ENCODE measurements at regions not wholly inside any gene's neighbourhood (a gene's known extent, or its start where the extent isn't known, plus 50 kb on each side); places are given as distances from the start of the nearest gene placed in this dataset.

GRCh38 chr15:39180483-39180933, 400.4 kb upstream of the THBS1 start:
- FAIRE-seq: no peak
- no peak for TF ChIP-seq POU2F2 (IDR thresholded peaks at IDR 0.05; ENCODE audit: low read depth, low read length)
- no peak for TF ChIP-seq SPI1 (IDR thresholded peaks at IDR 0.05; ENCODE audit: low read depth, low read length)
- no peak for TF ChIP-seq POLR2A (IDR thresholded peaks at IDR 0.05; ENCODE audit: low read depth, low read length)
- TF ChIP-seq TAF1 (IDR thresholded peaks at IDR 0.05; ENCODE audit: low read depth, low read length): no peak
- TF ChIP-seq POLR2AphosphoS5 (IDR thresholded peaks at IDR 0.05; ENCODE audit: low read depth, low read length): no peak
- TF ChIP-seq PAX5 (IDR thresholded peaks at IDR 0.05; ENCODE audit: insufficient read depth, low read length, severe bottlenecking): no peak

DNA sequence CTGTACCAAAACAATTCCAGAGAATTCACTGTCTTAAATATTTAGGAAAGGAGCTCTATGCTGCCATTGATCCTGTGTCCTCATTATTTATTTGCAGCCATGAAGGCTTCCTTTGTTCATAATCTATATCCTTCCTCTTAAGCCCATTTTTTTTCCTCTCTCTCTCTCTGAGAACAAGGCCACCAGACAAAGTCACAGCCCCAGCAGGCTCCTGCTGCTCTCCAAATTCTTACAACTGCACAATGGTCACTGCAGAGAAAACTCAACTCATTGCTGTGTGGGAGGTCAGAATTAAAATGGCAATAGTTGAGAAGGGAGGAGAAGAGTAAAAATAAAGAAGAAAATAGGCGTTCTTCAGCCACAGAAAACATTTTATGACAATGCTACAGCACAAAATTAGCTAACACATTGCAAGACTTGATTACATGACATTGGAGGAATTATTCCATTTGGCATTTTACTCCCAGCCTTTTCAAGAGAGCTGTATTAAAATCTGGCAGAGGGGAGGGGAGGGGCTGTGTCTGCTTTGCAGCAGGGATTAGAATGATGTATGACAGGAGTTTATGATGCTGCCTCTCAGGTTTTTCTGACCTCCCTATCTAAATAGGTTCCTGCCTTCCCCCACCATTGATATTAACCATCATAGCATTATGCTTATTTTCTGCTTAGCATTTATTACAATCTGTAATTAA, 399.7 kb upstream of the THBS1 start:
- TF ChIP-seq POLR2AphosphoS5 (IDR thresholded peaks at IDR 0.05; ENCODE audit: low read depth, low read length): no peak
- TF ChIP-seq POU2F2 (IDR thresholded peaks at IDR 0.05; ENCODE audit: low read depth, low read length): no peak
- TF ChIP-seq SPI1 (IDR thresholded peaks at IDR 0.05; ENCODE audit: low read depth, low read length): no peak
- TF ChIP-seq PAX5 (IDR thresholded peaks at IDR 0.05; ENCODE audit: insufficient read depth, low read length, severe bottlenecking): no peak
- TF ChIP-seq TAF1 (IDR thresholded peaks at IDR 0.05; ENCODE audit: low read depth, low read length): no peak
- no peak for TF ChIP-seq POLR2A (IDR thresholded peaks at IDR 0.05; ENCODE audit: low read depth, low read length)
- no peak for DNase-seq (ENCODE audit: insufficient read length, low spot score)
- FAIRE-seq: no peak

More at GRCh38 chr15:39180483-39180933, 400.4 kb upstream of the THBS1 start:
- no peak for DNase-seq (ENCODE audit: insufficient read length, low spot score)

DNA sequence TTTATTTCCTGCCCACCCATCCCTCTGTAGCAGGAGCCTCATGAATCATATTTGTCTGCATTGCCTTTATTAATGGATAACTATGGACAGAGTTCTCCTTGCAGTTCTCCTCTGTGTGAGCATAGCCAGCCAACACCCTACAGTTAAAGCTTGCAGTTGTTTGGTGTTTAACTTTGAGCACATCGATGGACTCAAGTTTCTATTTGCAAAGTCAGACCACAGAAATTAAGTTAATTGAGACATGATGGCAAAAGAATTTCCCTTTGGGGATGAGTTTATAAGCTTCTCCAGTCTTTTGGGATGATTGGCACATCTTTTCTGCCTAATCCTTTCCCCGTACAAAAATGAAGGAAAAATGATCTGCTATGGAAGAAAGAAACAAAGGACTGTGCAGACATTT, 398.9 kb upstream of the THBS1 start:
- TF ChIP-seq POU2F2 (IDR thresholded peaks at IDR 0.05; ENCODE audit: low read depth, low read length) (no peak), POLR2A (IDR thresholded peaks at IDR 0.05; ENCODE audit: low read depth, low read length) (no peak), POLR2AphosphoS5 (IDR thresholded peaks at IDR 0.05; ENCODE audit: low read depth, low read length) (no peak), PAX5 (IDR thresholded peaks at IDR 0.05; ENCODE audit: insufficient read depth, low read length, severe bottlenecking) (no peak), SPI1 (IDR thresholded peaks at IDR 0.05; ENCODE audit: low read depth, low read length) (no peak), TAF1 (IDR thresholded peaks at IDR 0.05; ENCODE audit: low read depth, low read length) (no peak)
- DNase-seq (ENCODE audit: insufficient read length, low spot score) (no peak), FAIRE-seq (no peak)

DNA sequence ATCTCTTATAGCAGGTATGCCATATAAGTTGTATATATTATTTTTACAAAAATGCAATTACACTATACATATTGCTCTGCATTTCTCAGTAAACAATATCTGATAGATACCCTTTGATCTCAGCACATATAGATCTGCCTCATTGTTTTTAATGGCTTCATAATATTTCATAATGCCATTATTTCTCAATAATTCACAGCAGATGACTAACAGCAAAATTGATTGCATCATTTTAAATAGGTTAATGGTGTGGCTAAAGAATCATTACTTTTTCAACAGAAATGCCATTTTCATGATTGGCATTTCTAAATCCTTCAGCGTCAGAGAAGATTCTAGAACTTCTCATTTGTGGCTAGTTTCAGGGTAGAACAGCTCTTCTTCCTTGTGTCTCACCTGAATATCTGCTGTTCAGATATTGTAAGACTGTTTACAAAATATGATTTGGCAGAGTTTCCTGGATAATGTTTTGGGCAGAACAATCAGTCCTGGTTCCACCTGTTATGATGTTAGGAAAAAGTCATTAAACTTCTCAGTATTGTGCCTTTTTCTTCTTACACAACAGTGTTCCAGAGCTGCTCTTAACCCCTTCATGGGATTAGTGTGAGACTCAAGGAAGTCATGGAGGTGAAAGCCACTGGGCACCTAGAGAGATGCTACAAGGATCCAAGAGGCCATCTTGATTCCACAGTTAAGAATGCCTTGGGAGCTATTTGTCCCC, 397.6 kb upstream of the THBS1 start:
- DNase-seq (ENCODE audit: insufficient read length, low spot score) (no peak), FAIRE-seq (no peak)
- TF ChIP-seq SPI1 (IDR thresholded peaks at IDR 0.05; ENCODE audit: low read depth, low read length): no peak

GRCh38 chr15:39184701-39185390, 396.0 kb upstream of the THBS1 start:
- no peak for FAIRE-seq
- no peak for DNase-seq (ENCODE audit: insufficient read length, low spot score)
- TF ChIP-seq TAF1 (IDR thresholded peaks at IDR 0.05; ENCODE audit: low read depth, low read length): no peak
- no peak for TF ChIP-seq POU2F2 (IDR thresholded peaks at IDR 0.05; ENCODE audit: low read depth, low read length)
- no peak for TF ChIP-seq POLR2A (IDR thresholded peaks at IDR 0.05; ENCODE audit: low read depth, low read length)
- TF ChIP-seq POLR2AphosphoS5 (IDR thresholded peaks at IDR 0.05; ENCODE audit: low read depth, low read length): no peak

DNA sequence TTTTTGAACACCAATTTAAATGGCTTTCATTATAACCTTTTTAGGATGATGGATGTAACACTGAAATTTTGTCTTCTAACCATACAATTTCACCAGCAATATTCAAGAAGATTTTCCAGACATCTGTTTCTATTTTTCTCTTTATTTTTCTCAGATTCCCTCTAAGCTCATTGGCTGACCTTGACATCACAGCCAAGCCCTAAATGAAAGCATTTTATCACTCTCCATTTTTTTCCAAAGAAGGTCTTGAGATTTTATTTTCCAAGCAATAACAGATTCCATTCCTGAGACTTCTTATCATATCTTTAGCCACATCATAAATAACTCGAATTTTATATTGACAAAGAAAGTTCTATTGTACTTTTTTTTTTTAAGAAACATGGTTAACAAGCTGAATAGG, 392.6 kb upstream of the THBS1 start:
- no peak for DNase-seq (ENCODE audit: insufficient read length, low spot score)

DNA sequence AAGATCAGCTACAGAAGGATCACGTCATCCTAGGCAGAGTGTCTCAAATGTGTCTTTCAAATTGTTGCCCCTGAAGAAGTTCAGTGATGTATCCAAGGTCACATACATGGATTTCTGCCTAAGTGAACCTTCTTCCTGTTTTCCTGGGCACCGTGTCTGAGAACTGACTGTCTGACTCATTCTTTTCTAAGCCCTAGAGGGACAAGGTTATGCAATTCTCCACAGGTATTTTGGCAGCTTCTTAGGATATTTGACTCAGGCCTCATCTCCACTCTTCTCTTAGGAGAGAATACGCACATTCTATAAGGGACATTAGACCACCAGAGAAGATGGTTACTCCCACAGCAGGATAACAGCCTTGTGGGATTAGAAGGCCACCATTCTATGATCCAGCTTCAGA, 391.9 kb upstream of the THBS1 start:
- FAIRE-seq (no peak), DNase-seq (ENCODE audit: insufficient read length, low spot score) (no peak)
- no peak for TF ChIP-seq POU2F2 (IDR thresholded peaks at IDR 0.05; ENCODE audit: low read depth, low read length)
- TF ChIP-seq SPI1 (IDR thresholded peaks at IDR 0.05; ENCODE audit: low read depth, low read length): no peak
- no peak for TF ChIP-seq POLR2AphosphoS5 (IDR thresholded peaks at IDR 0.05; ENCODE audit: low read depth, low read length)
- no peak for TF ChIP-seq TAF1 (IDR thresholded peaks at IDR 0.05; ENCODE audit: low read depth, low read length)
- TF ChIP-seq PAX5 (IDR thresholded peaks at IDR 0.05; ENCODE audit: insufficient read depth, low read length, severe bottlenecking): no peak
- no peak for TF ChIP-seq POLR2A (IDR thresholded peaks at IDR 0.05; ENCODE audit: low read depth, low read length)

More for the DNA sequence above, 392.6 kb upstream of the THBS1 start:
- TF ChIP-seq POLR2AphosphoS5 (IDR thresholded peaks at IDR 0.05; ENCODE audit: low read depth, low read length) (no peak), TAF1 (IDR thresholded peaks at IDR 0.05; ENCODE audit: low read depth, low read length) (no peak), POLR2A (IDR thresholded peaks at IDR 0.05; ENCODE audit: low read depth, low read length) (no peak), PAX5 (IDR thresholded peaks at IDR 0.05; ENCODE audit: insufficient read depth, low read length, severe bottlenecking) (no peak), POU2F2 (IDR thresholded peaks at IDR 0.05; ENCODE audit: low read depth, low read length) (no peak), SPI1 (IDR thresholded peaks at IDR 0.05; ENCODE audit: low read depth, low read length) (no peak)
- FAIRE-seq: no peak

DNA sequence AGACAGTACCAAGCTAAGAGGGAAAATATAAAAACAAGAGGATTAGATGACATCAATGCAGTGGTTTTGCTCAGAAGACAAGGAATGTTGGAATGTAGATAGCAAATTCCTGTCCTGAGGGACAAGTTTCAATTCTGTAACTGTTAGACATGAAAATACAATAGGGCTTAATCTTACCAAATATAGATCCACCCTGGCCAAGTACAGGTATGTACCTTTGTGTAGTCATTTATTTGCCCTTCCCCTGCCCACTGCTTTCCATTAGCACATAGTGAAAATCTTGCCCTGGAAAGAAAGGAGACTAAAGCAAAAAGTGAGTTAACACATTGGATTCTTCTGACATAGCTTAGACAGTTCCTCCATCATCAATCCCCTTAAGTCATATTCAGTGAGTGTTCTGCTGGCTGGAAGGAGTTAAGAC, 389.0 kb upstream of the THBS1 start:
- FAIRE-seq: no peak
- DNase-seq (ENCODE audit: insufficient read length, low spot score): no peak
- no peak for TF ChIP-seq POU2F2 (IDR thresholded peaks at IDR 0.05; ENCODE audit: low read depth, low read length)
- TF ChIP-seq POLR2AphosphoS5 (IDR thresholded peaks at IDR 0.05; ENCODE audit: low read depth, low read length): no peak
- no peak for TF ChIP-seq POLR2A (IDR thresholded peaks at IDR 0.05; ENCODE audit: low read depth, low read length)
- no peak for TF ChIP-seq SPI1 (IDR thresholded peaks at IDR 0.05; ENCODE audit: low read depth, low read length)
- no peak for TF ChIP-seq PAX5 (IDR thresholded peaks at IDR 0.05; ENCODE audit: insufficient read depth, low read length, severe bottlenecking)
- no peak for TF ChIP-seq TAF1 (IDR thresholded peaks at IDR 0.05; ENCODE audit: low read depth, low read length)

DNA sequence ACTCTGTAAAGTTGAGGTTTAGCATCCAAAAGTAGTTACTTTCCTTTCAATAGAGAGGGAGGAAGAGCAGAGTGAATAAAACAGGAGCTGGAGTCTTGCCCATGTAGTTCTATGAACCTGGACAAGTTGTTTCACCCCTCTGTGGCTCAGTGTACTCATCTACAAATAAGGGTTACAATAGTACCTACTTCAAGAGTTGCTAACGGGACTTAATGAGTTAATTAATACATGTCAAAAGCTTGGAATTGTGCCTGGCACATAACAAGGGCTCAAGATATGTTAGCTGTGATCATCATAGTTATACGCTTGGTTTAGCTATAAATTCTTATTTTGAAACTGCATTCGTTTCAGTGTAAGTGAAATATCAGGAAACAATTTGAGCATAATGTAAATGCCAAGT, 388.5 kb upstream of the THBS1 start:
- TF ChIP-seq SPI1 (IDR thresholded peaks at IDR 0.05; ENCODE audit: low read depth, low read length): no peak
- TF ChIP-seq POLR2AphosphoS5 (IDR thresholded peaks at IDR 0.05; ENCODE audit: low read depth, low read length): no peak
- TF ChIP-seq POLR2A (IDR thresholded peaks at IDR 0.05; ENCODE audit: low read depth, low read length): no peak
- no peak for TF ChIP-seq POU2F2 (IDR thresholded peaks at IDR 0.05; ENCODE audit: low read depth, low read length)
- TF ChIP-seq PAX5 (IDR thresholded peaks at IDR 0.05; ENCODE audit: insufficient read depth, low read length, severe bottlenecking): no peak
- no peak for TF ChIP-seq TAF1 (IDR thresholded peaks at IDR 0.05; ENCODE audit: low read depth, low read length)
- DNase-seq (ENCODE audit: insufficient read length, low spot score) (no peak), FAIRE-seq (no peak)
